ENCODE measurements at regions not wholly inside any gene's neighbourhood (a gene's known extent, or its start where the extent isn't known, plus 50 kb on each side); places are given as distances from the start of the nearest gene placed in this dataset.

- Mint-ChIP-seq H3K27me3 (ENCODE audit: low read depth) (no peaks in the 10 kb centered on the region), H3K36me3 (ENCODE audit: low read depth) (no peaks in the 10 kb centered on the region), H3K27ac (no peak overlapping the region), H3K4me3 (no peak overlapping the region), H3K9me3 (peaks cover 2% of the 10 kb centered on the region), H3K4me1 (no peaks in the 10 kb centered on the region)
- TF ChIP-seq CTCF (IDR thresholded peaks at IDR 0.05; ENCODE audit: unreplicated experiment in 3 of 3): no peak
Measured at GRCh38 chr1:193504920-193505319, 318.5 kb upstream of the B3GALT2 start.

GRCh38 chr1:193498088-193498655 is 311.8 kb upstream of the B3GALT2 start:
- Mint-ChIP-seq H3K9me3 (no peaks in the 10 kb centered on the region), H3K36me3 (ENCODE audit: low read depth) (no peaks in the 10 kb centered on the region), H3K27me3 (ENCODE audit: low read depth) (no peaks in the 10 kb centered on the region), H3K4me1 (peaks cover 7% of the 10 kb centered on the region), H3K4me3 (no peak overlapping the region), H3K27ac (no peak overlapping the region)
- TF ChIP-seq CTCF (IDR thresholded peaks at IDR 0.05; ENCODE audit: unreplicated experiment in 3 of 3): no peak

- TF ChIP-seq CTCF (IDR thresholded peaks at IDR 0.05; ENCODE audit: unreplicated experiment in 3 of 3): no peak
- H3K27me3 Mint-ChIP-seq (ENCODE audit: low read depth): no peaks in the 10 kb centered on the region
- no peaks in the 10 kb centered on the region for H3K36me3 Mint-ChIP-seq (ENCODE audit: low read depth)
- H3K4me1 Mint-ChIP-seq: peaks cover 8% of the 10 kb centered on the region
- H3K27ac Mint-ChIP-seq: no peak overlapping the region
- H3K9me3 Mint-ChIP-seq: peaks cover 10% of the 10 kb centered on the region
- H3K4me3 Mint-ChIP-seq: no peak overlapping the region
Measured at GRCh38 chr1:193494368-193494767, 308.0 kb upstream of the B3GALT2 start.

GRCh38 chr1:193489191-193489590 is 302.8 kb upstream of the B3GALT2 start:
- Mint-ChIP-seq H3K27me3 (ENCODE audit: low read depth) (no peaks in the 10 kb centered on the region), H3K27ac (no peak overlapping the region), H3K4me1 (peaks cover 13% of the 10 kb centered on the region), H3K36me3 (ENCODE audit: low read depth) (no peaks in the 10 kb centered on the region), H3K9me3 (peaks cover 21% of the 10 kb centered on the region), H3K4me3 (no peak overlapping the region)
- no peak for TF ChIP-seq CTCF (IDR thresholded peaks at IDR 0.05; ENCODE audit: unreplicated experiment in 3 of 3)

- H3K36me3 Mint-ChIP-seq (ENCODE audit: low read depth): no peaks in the 10 kb centered on the region
- H3K4me1 Mint-ChIP-seq: peaks cover 13% of the 10 kb centered on the region
- no peak overlapping the region for H3K27ac Mint-ChIP-seq
- no peak overlapping the region for H3K4me3 Mint-ChIP-seq
- TF ChIP-seq CTCF (IDR thresholded peaks at IDR 0.05; ENCODE audit: unreplicated experiment in 3 of 3): no peak
- no peaks in the 10 kb centered on the region for H3K27me3 Mint-ChIP-seq (ENCODE audit: low read depth)
- H3K9me3 Mint-ChIP-seq: peaks cover 21% of the 10 kb centered on the region
Measured at GRCh38 chr1:193487722-193488121, 301.3 kb upstream of the B3GALT2 start.

GRCh38 chr1:193486671-193487229 is 300.3 kb upstream of the B3GALT2 start:
- H3K27me3 Mint-ChIP-seq (ENCODE audit: low read depth): no peaks in the 10 kb centered on the region
- no peak for TF ChIP-seq CTCF (IDR thresholded peaks at IDR 0.05; ENCODE audit: unreplicated experiment in 3 of 3)
- H3K36me3 Mint-ChIP-seq (ENCODE audit: low read depth): no peaks in the 10 kb centered on the region
- peaks cover 13% of the 10 kb centered on the region for H3K4me1 Mint-ChIP-seq
- H3K27ac Mint-ChIP-seq: no peak overlapping the region
- H3K4me3 Mint-ChIP-seq: no peak overlapping the region
- peaks cover 21% of the 10 kb centered on the region for H3K9me3 Mint-ChIP-seq
